ENCODE measurements at regions not wholly inside any gene's neighbourhood (a gene's known extent, or its start where the extent isn't known, plus 50 kb on each side); places are given as distances from the start of the nearest gene placed in this dataset.

GRCh38 chr15:97085731-97086130, 755.2 kb downstream of the NR2F2 start:
- TF ChIP-seq RBM14 (IDR thresholded peaks at IDR 0.05; ENCODE audit: borderline replicate concordance, insufficient read depth, low read depth, low read length) = no peak
- TF ChIP-seq PTBP1 (IDR thresholded peaks at IDR 0.05; ENCODE audit: low read depth, low read length) = no peak
- no peak for TF ChIP-seq ARNT (IDR thresholded peaks at IDR 0.05)
- no peak for TF ChIP-seq BRD9 (IDR thresholded peaks at IDR 0.05; ENCODE audit: low read depth, partially characterized antibody)
- Histone ChIP-seq H3K79me2 (ENCODE audit: control insufficient read depth, insufficient read depth, low read length) (no peaks in the 10 kb centered on the region), H4K20me1 (replicated peaks; ENCODE audit: control insufficient read depth, insufficient read depth, low read length) (no peaks in the 10 kb centered on the region), H3K27me3 (ENCODE audit: control insufficient read depth in 2 of 2, insufficient read depth in 2 of 2, low read length in 2 of 2) (no peaks in the 10 kb centered on the region), H3K36me3 (ENCODE audit: control insufficient read depth, insufficient read depth, low read length) (no peaks in the 10 kb centered on the region), H3K4me2 (ENCODE audit: insufficient read depth, low read length) (no peak overlapping the region), H3K27ac (ENCODE audit: extremely low read depth, low read depth, low read length) (no peak overlapping the region), H3K9me1 (ENCODE audit: control insufficient read depth, insufficient read depth, low read length) (no peaks in the 10 kb centered on the region), H3K9me3 (replicated peaks; ENCODE audit: control insufficient read depth, insufficient read depth, low read depth, low read length) (no peaks in the 10 kb centered on the region), H3K9ac (ENCODE audit: insufficient read depth in 1 of 2, low read depth in 2 of 2, low read length in 2 of 2) (no peak overlapping the region), H3K4me3 (no peak overlapping the region), H3K4me1 (replicated peaks in 1 of 2; ENCODE audit: control insufficient read depth in 2 of 2, insufficient read depth in 2 of 2, low read length in 2 of 2) (no peaks in the 10 kb centered on the region), H2AFZ (ENCODE audit: low read depth, low read length) (no peak overlapping the region)
- DNase-seq (ENCODE audit: extremely low read depth in 1 of 4, low spot score in 3 of 4) (no peak), FAIRE-seq (no peak), ATAC-seq (no peak)
- intact Hi-C loops (cut with micrococcal nuclease) = no loop called here
- in situ Hi-C loops (cut with MboI) = no loop called here
- ChIA-PET CTCF (ENCODE audit: low intra/inter-chr PET ratio) (no interaction called here), POLR2A (no interaction called here)
- WGBS (ENCODE audit: insufficient coverage, low coverage, missing lambda C conversion rate) = 2% methylated on average over 13 of the region's 13 CpGs
- BruUV-seq (replicated peaks) = no TSS peak

- no peak for ATAC-seq
- POLR2A ChIA-PET = interaction anchor here (0.7 kb wide), 1 partner anchor 403 kb away, joined by 3 read pairs; no protein-coding TSS in a partner anchor
- no peak for DNase-seq (ENCODE audit: extremely low read depth in 1 of 4, low spot score in 3 of 4)
- TF ChIP-seq MBD1 (CRISPR knock-in tag; IDR thresholded peaks at IDR 0.05) = no peak
- TF ChIP-seq FOXJ2 (tag; IDR thresholded peaks at IDR 0.05) = no peak
- TF ChIP-seq MAFF (IDR thresholded peaks at IDR 0.05; ENCODE audit: low read length) = no peak
- TF ChIP-seq PRPF4 (IDR thresholded peaks at IDR 0.05; ENCODE audit: insufficient read depth, low read depth, low read length, poor library complexity, severe bottlenecking) = no peak
- TF ChIP-seq NR2C2 (CRISPR knock-in tag; IDR thresholded peaks at IDR 0.05) = no peak
- TF ChIP-seq NR2C2 (tag; IDR thresholded peaks at IDR 0.05) = no peak
- TF ChIP-seq HDAC2 (IDR thresholded peaks at IDR 0.05) = no peak
- TF ChIP-seq PHF20 (IDR thresholded peaks at IDR 0.05; ENCODE audit: partially characterized antibody) = no peak
- TF ChIP-seq MAZ (CRISPR knock-in tag; conservative IDR thresholded peaks at IDR 0.05 in 1 of 2, IDR thresholded peaks at IDR 0.05 in 1 of 2) = no peak
- TF ChIP-seq TEAD4 (IDR thresholded peaks at IDR 0.05; ENCODE audit: low read length) = no peak
- TF ChIP-seq TEAD4 (CRISPR knock-in tag; IDR thresholded peaks at IDR 0.05; ENCODE audit: borderline replicate concordance) = no peak
- no peak for TF ChIP-seq MEF2D (tag; conservative IDR thresholded peaks at IDR 0.05; ENCODE audit: low read depth)
- no peak for TF ChIP-seq MIER1 (IDR thresholded peaks at IDR 0.05; ENCODE audit: low read depth)
These were observed 756.7 kb downstream of the NR2F2 start for GRCh38 chr15:97087006-97087741.

More at GRCh38 chr15:97087006-97087741, 756.7 kb downstream of the NR2F2 start:
- Histone ChIP-seq H3K4me1 (replicated peaks in 1 of 2; ENCODE audit: control insufficient read depth in 2 of 2, insufficient read depth in 2 of 2, low read length in 2 of 2) (no peaks in the 10 kb centered on the region), H2AFZ (ENCODE audit: low read depth, low read length) (no peak overlapping the region), H3K27ac (ENCODE audit: extremely low read depth, low read depth, low read length) (no peak overlapping the region), H3K36me3 (ENCODE audit: control insufficient read depth, insufficient read depth, low read length) (no peaks in the 10 kb centered on the region), H4K20me1 (replicated peaks; ENCODE audit: control insufficient read depth, insufficient read depth, low read length) (no peaks in the 10 kb centered on the region), H3K9me1 (ENCODE audit: control insufficient read depth, insufficient read depth, low read length) (no peaks in the 10 kb centered on the region), H3K4me3 (no peak overlapping the region), H3K4me2 (ENCODE audit: insufficient read depth, low read length) (no peak overlapping the region), H3K9ac (ENCODE audit: insufficient read depth in 1 of 2, low read depth in 2 of 2, low read length in 2 of 2) (no peak overlapping the region), H3K27me3 (ENCODE audit: control insufficient read depth in 2 of 2, insufficient read depth in 2 of 2, low read length in 2 of 2) (no peaks in the 10 kb centered on the region), H3K79me2 (ENCODE audit: control insufficient read depth, insufficient read depth, low read length) (no peaks in the 10 kb centered on the region), H3K9me3 (replicated peaks; ENCODE audit: control insufficient read depth, insufficient read depth, low read depth, low read length) (no peaks in the 10 kb centered on the region)
- intact Hi-C loops (cut with micrococcal nuclease) (no loop called here), in situ Hi-C loops (cut with MboI) (no loop called here)
- BruUV-seq (replicated peaks) = no TSS peak
- WGBS (ENCODE audit: insufficient coverage, low coverage, missing lambda C conversion rate) = 0% methylated on average over 3 of the region's 3 CpGs
- no peak for FAIRE-seq
- CTCF ChIA-PET (ENCODE audit: low intra/inter-chr PET ratio) = no interaction called here

All from K562 (cell line).